ENCODE measurements at regions not wholly inside any gene's neighbourhood (a gene's known extent, or its start where the extent isn't known, plus 50 kb on each side); places are given as distances from the start of the nearest gene placed in this dataset.

DNA sequence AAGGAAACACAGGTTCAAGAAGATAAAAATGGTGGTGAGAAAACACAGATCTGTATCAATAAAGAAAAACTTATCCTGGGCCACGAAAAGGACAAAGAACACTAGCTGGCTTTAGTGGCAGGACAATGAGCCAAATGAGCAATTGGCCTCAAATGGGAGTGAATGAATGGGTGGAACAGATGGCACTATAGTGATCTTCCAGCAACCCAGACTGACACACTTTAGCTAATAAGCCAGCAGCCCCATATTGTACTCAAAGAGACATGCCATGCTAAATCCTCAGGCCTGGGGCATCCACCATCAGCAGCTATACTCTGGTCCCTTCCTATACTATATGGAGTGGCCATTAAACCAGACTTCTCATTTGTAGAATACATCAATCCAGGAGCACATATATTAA lies 60.0 kb upstream of the GADL1 start:
- TF ChIP-seq, protein P1, sequence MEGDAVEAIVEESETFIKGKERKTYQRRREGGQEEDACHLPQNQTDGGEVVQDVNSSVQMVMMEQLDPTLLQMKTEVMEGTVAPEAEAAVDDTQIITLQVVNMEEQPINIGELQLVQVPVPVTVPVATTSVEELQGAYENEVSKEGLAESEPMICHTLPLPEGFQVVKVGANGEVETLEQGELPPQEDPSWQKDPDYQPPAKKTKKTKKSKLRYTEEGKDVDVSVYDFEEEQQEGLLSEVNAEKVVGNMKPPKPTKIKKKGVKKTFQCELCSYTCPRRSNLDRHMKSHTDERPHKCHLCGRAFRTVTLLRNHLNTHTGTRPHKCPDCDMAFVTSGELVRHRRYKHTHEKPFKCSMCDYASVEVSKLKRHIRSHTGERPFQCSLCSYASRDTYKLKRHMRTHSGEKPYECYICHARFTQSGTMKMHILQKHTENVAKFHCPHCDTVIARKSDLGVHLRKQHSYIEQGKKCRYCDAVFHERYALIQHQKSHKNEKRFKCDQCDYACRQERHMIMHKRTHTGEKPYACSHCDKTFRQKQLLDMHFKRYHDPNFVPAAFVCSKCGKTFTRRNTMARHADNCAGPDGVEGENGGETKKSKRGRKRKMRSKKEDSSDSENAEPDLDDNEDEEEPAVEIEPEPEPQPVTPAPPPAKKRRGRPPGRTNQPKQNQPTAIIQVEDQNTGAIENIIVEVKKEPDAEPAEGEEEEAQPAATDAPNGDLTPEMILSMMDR (IDR thresholded peaks at IDR 0.05; ENCODE audit: insufficient read depth, low read depth, low read length), result no peak
- no peak for TF ChIP-seq EZH2 (IDR thresholded peaks at IDR 0.05; ENCODE audit: insufficient read depth, low read length)
